Stimulated activated CD4-positive, alpha-beta T cell treated with anti-CD3 and anti-CD28 coated beads, Interleukin-2, amount 100 ng/mL, for 48 hours (primary cell): ENCODE measurements at regions not wholly inside any gene's neighbourhood (a gene's known extent, or its start where the extent isn't known, plus 50 kb on each side); places are given as distances from the start of the nearest gene placed in this dataset.
"Not testable (repeated sequence)": the region's sequence is repeated elsewhere in the genome, so short reads cannot be mapped to it uniquely, and the experiment has no call there.

Experiments used
- DNase-seq, 2 donors: peaks; one replicate each; pipeline ENCODE4 v3.0.0-alpha.2; 2020

DNA sequence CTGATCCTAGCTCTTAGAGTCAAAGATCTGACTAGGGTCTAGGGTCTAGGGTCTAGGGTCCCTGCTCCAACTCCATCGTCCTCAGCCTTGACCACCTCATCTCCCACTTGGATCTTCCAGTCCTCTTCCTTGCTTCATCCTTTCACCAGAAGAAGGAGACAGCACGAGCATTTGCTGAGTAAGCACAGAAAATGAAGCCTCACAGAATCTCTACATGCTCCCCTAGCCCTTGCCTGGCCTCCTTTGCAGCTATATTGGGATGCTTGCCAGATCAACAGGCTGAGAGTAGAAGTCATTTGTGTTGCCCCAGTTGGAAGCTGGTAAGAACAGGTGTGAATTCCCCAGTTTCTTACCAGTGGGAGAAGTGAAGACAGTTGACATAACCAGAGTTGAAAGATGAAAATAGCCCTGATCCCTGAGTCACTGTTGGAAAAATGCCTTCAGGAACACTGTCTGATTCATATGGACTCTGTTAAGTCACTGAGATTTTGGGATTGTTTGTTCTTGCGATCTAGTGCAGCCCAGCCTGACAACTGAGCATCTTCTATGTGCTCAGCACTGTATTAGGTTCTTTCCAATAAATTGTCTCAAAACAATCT is 552.5 kb downstream of the INSC start:
- no peak for DNase-seq

- DNase-seq, result no peak
These were observed 554.0 kb downstream of the INSC start for GRCh38 chr11:15668718-15669117.

DNA sequence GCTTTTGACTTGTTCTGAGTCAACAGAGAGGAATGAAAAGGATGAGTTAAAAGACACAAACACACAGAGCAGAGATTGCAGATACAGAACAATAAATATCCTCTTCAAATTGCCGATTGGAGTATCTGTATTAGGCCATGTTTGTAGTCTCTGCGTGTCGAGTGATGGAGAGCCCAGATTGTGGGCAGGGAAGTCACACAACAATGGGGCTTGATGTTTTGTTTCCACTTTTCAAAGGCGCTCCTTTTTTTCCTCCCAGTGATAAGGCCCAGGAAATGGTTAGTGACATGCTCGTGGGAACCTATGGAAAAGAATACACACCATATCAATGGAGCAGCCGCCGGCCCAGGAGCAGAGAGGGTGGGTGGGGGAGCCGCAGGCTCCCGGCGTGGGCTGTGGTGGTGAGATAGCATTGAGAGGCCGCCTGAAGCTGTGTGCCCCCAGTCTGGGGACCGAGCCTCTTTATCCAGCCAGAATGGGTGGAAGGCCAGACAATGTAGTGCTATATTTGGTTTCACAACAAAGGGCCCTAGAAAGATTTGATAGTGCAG is 555.9 kb downstream of the INSC start:
- no peak for DNase-seq

- no peak for DNase-seq
These were observed 556.5 kb downstream of the INSC start for GRCh38 chr11:15671216-15671615.

- no peak for DNase-seq
These were observed 558.1 kb downstream of the INSC start for GRCh38 chr11:15672825-15673224.

GRCh38 chr11:15673408-15673831 is 558.7 kb downstream of the INSC start:
- no peak for DNase-seq

- no peak for DNase-seq
These were observed 560.0 kb downstream of the INSC start for GRCh38 chr11:15674756-15675155.

- DNase-seq, result no peak
These were observed 561.0 kb downstream of the INSC start for GRCh38 chr11:15675683-15676082.

- no peak for DNase-seq
These were observed 562.5 kb downstream of the INSC start for GRCh38 chr11:15677181-15677580.

GRCh38 chr11:15683528-15683927 is 568.8 kb downstream of the INSC start:
- DNase-seq, result no peak

- no peak for DNase-seq
These were observed 570.6 kb downstream of the INSC start for GRCh38 chr11:15685306-15685705.

- DNase-seq, result not testable (repeated sequence)
These were observed 571.5 kb downstream of the INSC start for GRCh38 chr11:15686259-15686658.

- no peak for DNase-seq
These were observed 572.6 kb downstream of the INSC start for GRCh38 chr11:15687342-15687741.

DNA sequence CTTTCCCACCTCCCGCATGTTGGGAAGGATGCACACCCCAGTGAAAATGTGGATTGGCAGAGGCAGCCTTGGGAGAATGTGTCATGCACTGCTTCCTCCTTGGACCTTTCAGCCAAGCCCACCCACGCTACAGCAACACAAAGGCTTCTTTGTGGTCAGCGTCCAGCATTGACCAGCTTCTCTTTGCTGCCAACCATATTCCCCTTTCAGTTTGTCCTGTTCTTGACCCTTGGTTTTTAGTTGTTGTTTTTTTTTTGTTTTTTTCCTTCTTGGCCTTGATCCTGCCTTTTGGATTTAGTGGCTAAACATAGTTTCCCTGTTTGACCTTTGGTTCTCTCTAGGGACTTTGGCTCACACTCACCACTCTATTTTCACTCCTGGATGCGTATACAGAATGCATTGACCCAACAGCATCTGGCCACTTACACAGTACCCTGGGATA is 573.6 kb downstream of the INSC start:
- DNase-seq, result no peak

DNA sequence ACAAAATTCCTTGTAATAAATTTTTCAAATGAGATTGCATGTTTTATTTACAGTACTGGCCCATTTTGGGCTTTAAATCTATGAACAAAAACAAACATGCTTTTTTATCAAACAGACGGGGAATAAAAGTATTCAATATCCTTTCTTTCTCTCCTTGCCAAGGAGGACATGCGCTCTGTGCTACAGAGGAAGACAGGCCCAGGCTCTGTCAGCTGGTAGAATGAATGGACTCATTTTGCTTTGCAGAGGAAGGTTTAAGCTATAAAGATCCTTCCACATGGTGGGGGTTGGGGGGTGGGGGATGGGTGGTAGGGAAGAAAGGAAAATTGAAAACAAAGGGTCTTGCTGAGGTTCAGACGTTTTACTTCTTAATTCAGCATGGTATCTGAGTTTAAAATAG is 575.6 kb downstream of the INSC start:
- no peak for DNase-seq

DNA sequence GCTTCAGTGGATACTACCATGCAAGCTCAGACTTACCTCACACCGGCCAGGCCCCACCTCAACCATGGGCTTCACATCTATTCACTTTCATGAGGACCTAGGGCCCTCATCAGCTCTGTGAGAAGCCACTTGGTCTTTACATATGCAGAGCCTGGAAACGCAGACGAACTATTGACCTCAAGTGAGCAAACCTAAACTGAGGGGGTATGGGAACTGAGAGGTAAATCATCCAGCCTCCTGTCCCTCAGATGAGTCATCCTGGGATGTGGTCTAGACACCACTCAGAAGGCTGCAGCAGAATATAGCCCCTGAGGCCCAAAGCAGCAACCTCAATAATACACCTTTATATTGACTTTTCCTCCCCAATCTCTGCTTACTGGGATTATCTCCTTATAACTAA is 578.0 kb downstream of the INSC start:
- no peak for DNase-seq

DNA sequence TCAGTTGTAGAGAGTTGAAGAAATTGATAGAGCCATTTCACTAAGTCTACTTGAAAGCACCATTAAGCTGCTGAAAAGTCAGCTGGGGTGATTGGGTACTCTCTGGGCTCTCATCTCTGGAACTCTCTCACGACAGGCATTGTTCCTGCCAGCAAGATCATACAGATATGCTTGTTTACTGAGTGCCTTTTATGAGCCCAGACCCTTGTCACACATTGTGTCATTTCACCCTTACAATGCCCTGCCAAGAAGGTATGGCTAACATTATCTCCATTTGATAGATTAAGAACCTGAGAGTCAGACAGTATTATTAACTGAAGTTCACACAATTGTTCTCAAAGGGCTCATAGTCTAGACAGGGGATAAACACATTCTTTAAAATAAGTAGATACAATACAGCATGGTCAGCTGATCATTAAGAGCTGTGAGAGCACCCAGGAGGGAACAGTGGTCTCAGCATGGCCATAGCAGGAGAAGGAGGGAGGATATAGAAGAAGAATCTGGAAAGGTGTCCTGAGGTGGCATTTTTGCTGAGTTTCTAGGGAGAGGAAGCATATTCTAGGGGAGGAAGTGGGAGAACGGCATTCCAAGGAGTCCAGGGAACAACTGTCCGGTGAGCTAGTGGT is 580.5 kb downstream of the INSC start:
- no peak for DNase-seq

- no peak for DNase-seq
These were observed 581.3 kb downstream of the INSC start for GRCh38 chr11:15696069-15696468.

- DNase-seq, result no peak
These were observed 582.9 kb downstream of the INSC start for GRCh38 chr11:15697437-15698236.

GRCh38 chr11:15698855-15699254 is 584.1 kb downstream of the INSC start:
- DNase-seq, result no peak

DNA sequence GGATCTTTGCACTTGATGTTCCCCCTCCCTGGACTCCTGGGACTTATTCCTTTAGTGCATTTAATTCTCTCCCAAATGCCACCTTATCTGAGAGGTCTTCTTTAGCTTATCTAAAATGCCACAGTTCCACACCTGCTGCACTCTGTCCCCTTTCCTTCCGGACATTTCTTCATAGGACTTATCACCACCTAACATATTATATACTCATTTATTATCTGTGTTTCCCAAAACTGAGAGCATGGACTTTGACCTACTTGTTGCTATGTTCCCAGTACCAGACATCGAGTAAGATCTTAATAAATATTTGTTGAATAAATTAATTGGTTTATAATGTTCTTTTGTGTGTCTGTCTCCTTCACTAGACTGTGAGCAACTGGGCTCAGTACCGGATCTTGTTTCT is 585.3 kb downstream of the INSC start:
- DNase-seq, result no peak

GRCh38 chr11:15700456-15700855 is 585.7 kb downstream of the INSC start:
- no peak for DNase-seq

DNA sequence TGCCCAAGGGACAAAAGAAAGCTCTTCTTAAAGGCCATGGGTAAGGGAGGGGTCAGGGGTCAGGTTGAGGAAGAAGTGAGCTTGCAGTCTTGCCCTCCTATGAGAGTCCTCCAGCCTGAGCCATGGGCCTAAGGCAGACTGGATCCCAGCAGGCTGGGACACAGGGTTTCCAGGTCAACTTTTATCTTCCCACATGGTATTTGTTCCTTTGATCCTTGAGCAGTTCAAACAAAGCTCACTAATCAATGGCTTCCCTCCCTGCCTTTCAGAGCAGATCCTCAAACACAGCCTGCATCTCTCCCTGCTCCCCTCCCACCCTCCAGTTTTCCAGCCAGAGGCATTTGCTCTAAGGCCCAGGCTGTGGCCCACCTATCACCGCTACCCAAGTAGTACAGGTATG is 589.3 kb downstream of the INSC start:
- DNase-seq, result no peak

- no peak for DNase-seq
These were observed 589.8 kb downstream of the INSC start for GRCh38 chr11:15704556-15704955.
